SK-N-SH treated with all-trans-retinoic acid at 6 μM for 48 hours (cell line): ENCODE measurements at regions not wholly inside any gene's neighbourhood (a gene's known extent, or its start where the extent isn't known, plus 50 kb on each side); places are given as distances from the start of the nearest gene placed in this dataset.

Source experiments
- ATAC-seq: fragments of 200-7000 bp; cut with Tn5 transposase; 3 replicates; pipeline ENCODE4 v1.9.1; 2020; ENCODE audit warnings: mild to moderate bottlenecking, moderate library complexity
- ARNTL ChIP-seq: fragments of 450-650 bp; formaldehyde crosslinking; IDR thresholded peaks from 2 replicates; pipeline ENCODE4 v1.5.0; 2020; ENCODE audit warnings: low read depth, mild to moderate bottlenecking, moderate library complexity, borderline replicate concordance
- BACH2 ChIP-seq: fragments of 250-450 bp; sonication (Bioruptor Pico); IDR thresholded peaks from 2 replicates; pipeline ENCODE4 v1.9.0; 2021; ENCODE audit warnings: mild to moderate bottlenecking, borderline replicate concordance
- CREB5 ChIP-seq: fragments of 250-450 bp; sonication (Bioruptor Pico); IDR thresholded peaks from 2 replicates; pipeline ENCODE4 v1.5.1; 2020; ENCODE audit warnings: low read depth, mild to moderate bottlenecking, moderate library complexity
- ESRRG ChIP-seq: fragments of 250-450 bp; sonication (Bioruptor Pico); IDR thresholded peaks from 2 replicates; pipeline ENCODE4 v1.6.1; 2021; ENCODE audit warnings: mild to moderate bottlenecking
- GLIS3 ChIP-seq: fragments of 250-450 bp; sonication (Bioruptor Pico); IDR thresholded peaks from 2 replicates; pipeline ENCODE4 v1.5.0; 2020; ENCODE audit warnings: mild to moderate bottlenecking, moderate library complexity
- OSR1 ChIP-seq: fragments of 250-450 bp; sonication (Bioruptor Pico); IDR thresholded peaks from 2 replicates; pipeline ENCODE4 v1.8.0; 2022; ENCODE audit warnings: moderate library complexity, mild to moderate bottlenecking, inconsistent platforms
- POU6F1 ChIP-seq: fragments of 250-450 bp; sonication (Bioruptor Pico); IDR thresholded peaks from 2 replicates; pipeline ENCODE4 v1.8.0; 2021; ENCODE audit warnings: low read depth, mild to moderate bottlenecking, moderate library complexity, borderline replicate concordance
- PPARA ChIP-seq: fragments of 250-450 bp; sonication (Bioruptor Pico); IDR thresholded peaks from 2 replicates; pipeline ENCODE4 v1.5.0; 2020; ENCODE audit warnings: mild to moderate bottlenecking, borderline replicate concordance
- SNAI2 ChIP-seq: fragments of 250-450 bp; sonication (Bioruptor Pico); IDR thresholded peaks from 2 replicates; pipeline ENCODE4 v1.5.0; 2020; ENCODE audit warnings: mild to moderate bottlenecking, moderate library complexity
- TCF4 ChIP-seq: fragments of 250-450 bp; sonication (Bioruptor Pico); IDR thresholded peaks from 2 replicates; pipeline ENCODE4 v1.8.0; 2021; ENCODE audit warnings: mild to moderate bottlenecking, moderate library complexity, borderline replicate concordance
- TOX ChIP-seq: fragments of 250-450 bp; sonication (Bioruptor Pico); IDR thresholded peaks from 2 replicates; pipeline ENCODE4 v1.8.0; 2021; ENCODE audit warnings: mild to moderate bottlenecking, moderate library complexity, borderline replicate concordance
- TSHZ2 ChIP-seq: fragments of 250-450 bp; sonication (Bioruptor Pico); IDR thresholded peaks from 2 replicates; pipeline ENCODE4 v1.5.0; 2020; ENCODE audit warnings: mild to moderate bottlenecking, moderate library complexity
- ZC3H10 ChIP-seq: fragments of 250-450 bp; sonication (Bioruptor Pico); IDR thresholded peaks from 2 replicates; pipeline ENCODE4 v1.5.1; 2021; ENCODE audit warnings: mild to moderate bottlenecking, moderate library complexity
- ZFP3 ChIP-seq: fragments of 250-450 bp; sonication (Bioruptor Pico); IDR thresholded peaks from 2 replicates; pipeline ENCODE4 v1.5.0; 2020; ENCODE audit warnings: mild to moderate bottlenecking, moderate library complexity
- ZFP30 ChIP-seq: fragments of 450-650 bp; formaldehyde crosslinking; IDR thresholded peaks from 2 replicates; pipeline ENCODE4 v1.5.0; 2022; ENCODE audit warnings: mild to moderate bottlenecking, moderate library complexity
- ZNF70 ChIP-seq: fragments of 450-650 bp; formaldehyde crosslinking; IDR thresholded peaks from 2 replicates; pipeline ENCODE4 v1.5.0; 2020; ENCODE audit warnings: mild to moderate bottlenecking, moderate library complexity
- TF ChIP-seq, protein P1 (sequence below): fragments of 250-450 bp; sonication (Bioruptor Pico); IDR thresholded peaks from 2 replicates; pipeline ENCODE4 v1.5.1; 2021; ENCODE audit warnings: mild to moderate bottlenecking, moderate library complexity

DNA sequence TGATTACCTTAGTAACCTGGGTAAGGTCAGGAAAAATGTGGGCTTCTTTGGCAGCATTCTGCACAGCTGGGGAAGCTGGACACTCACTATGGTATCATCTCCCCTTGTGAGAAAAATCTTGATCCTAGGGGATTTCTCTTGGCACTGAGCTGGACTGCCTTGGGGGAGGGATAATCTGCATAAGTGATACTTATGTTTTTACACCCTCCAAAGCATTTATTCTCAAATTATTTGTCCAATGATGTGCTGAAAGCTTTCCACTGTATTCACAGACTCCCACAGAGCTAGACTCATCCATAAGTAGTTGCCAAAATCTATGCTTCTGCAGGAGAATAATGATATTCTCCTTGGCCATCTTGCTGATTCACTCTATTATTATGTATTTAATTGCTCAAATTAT is 121.5 kb upstream of the CNR1 start (continued):
- TF ChIP-seq TSHZ2 (CRISPR knock-in tag): no peak

- no peak for TF ChIP-seq SNAI2 (CRISPR knock-in tag)
- TF ChIP-seq TSHZ2 (CRISPR knock-in tag): no peak
- no peak for TF ChIP-seq ESRRG
- TF ChIP-seq TOX (CRISPR knock-in tag): no peak
- TF ChIP-seq GLIS3 (CRISPR knock-in tag): no peak
- ATAC-seq: no peak
These were observed 110.2 kb upstream of the CNR1 start for GRCh38 chr6:88276331-88276730.

DNA sequence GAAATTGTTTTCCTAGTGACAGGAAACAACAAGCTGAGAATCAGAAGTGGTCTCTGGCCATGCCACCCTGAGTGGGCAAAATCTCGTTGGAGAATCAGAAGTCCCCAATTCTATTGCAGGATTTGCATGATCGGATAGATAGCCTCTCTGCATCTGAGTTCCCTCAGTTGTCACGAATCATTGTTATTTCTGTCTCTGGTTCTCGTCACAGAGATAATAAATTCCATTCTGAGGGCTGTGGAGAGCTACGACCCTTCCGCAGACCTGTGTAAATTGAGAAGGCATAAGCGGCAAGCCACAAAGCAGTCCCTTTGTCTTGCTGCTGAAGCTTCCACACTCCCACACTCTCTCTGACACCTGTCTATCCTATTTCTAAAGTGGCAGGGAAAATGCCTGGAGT is 102.4 kb upstream of the CNR1 start:
- ATAC-seq: no peak
- TF ChIP-seq TSHZ2 (CRISPR knock-in tag): no peak
- TF ChIP-seq TCF4 (CRISPR knock-in tag): 0 out of 2 replicates have a peak, but pooled peaks have one; percentile 11

GRCh38 chr6:88266126-88266525 is 100.0 kb upstream of the CNR1 start:
- TF ChIP-seq GLIS3 (CRISPR knock-in tag): no peak
- no peak for TF ChIP-seq POU6F1 (CRISPR knock-in tag)
- no peak for TF ChIP-seq ZNF70 (CRISPR knock-in tag)
- TF ChIP-seq, protein P1, sequence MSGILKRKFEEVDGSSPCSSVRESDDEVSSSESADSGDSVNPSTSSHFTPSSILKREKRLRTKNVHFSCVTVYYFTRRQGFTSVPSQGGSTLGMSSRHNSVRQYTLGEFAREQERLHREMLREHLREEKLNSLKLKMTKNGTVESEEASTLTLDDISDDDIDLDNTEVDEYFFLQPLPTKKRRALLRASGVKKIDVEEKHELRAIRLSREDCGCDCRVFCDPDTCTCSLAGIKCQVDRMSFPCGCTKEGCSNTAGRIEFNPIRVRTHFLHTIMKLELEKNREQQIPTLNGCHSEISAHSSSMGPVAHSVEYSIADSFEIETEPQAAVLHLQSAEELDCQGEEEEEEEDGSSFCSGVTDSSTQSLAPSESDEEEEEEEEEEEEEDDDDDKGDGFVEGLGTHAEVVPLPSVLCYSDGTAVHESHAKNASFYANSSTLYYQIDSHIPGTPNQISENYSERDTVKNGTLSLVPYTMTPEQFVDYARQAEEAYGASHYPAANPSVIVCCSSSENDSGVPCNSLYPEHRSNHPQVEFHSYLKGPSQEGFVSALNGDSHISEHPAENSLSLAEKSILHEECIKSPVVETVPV: no peak
- no peak for TF ChIP-seq OSR1 (CRISPR knock-in tag)
- no peak for TF ChIP-seq ZFP3 (CRISPR knock-in tag)
- TF ChIP-seq TCF4 (CRISPR knock-in tag): no peak
- TF ChIP-seq ZC3H10 (CRISPR knock-in tag): no peak
- TF ChIP-seq BACH2 (CRISPR knock-in tag): no peak
- no peak for ATAC-seq

DNA sequence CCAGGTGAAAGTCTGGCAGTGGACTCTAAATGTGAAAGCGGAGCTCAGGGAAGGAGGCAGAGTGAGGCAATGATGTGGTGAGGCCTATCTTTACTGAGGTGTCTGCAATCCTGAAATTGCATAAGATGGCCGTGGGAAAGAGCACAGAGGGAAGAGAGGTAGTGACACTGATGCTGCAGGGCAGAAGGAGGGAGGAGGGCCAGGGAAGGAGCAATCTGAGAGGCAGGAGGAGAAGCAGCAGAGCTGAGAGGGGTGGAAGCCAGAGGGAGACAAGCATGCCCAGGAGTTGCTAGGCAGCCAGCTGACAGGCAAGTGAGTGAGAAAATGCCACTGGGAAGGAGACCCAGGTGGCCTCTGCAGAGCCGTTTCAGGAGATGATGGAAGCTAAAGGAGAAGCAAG is 97.4 kb upstream of the CNR1 start:
- ATAC-seq: no peak
- TF ChIP-seq ZFP30 (CRISPR knock-in tag) (no peak), PPARA (CRISPR knock-in tag) (no peak), ZC3H10 (CRISPR knock-in tag) (no peak), ESRRG (no peak), POU6F1 (CRISPR knock-in tag) (no peak), ARNTL (CRISPR knock-in tag) (no peak), OSR1 (CRISPR knock-in tag) (no peak), ZFP3 (CRISPR knock-in tag) (no peak), CREB5 (CRISPR knock-in tag) (no peak)
- TF ChIP-seq, protein P1: no peak
